ENCODE measurements at regions not wholly inside any gene's neighbourhood (a gene's known extent, or its start where the extent isn't known, plus 50 kb on each side); places are given as distances from the start of the nearest gene placed in this dataset.

DNA sequence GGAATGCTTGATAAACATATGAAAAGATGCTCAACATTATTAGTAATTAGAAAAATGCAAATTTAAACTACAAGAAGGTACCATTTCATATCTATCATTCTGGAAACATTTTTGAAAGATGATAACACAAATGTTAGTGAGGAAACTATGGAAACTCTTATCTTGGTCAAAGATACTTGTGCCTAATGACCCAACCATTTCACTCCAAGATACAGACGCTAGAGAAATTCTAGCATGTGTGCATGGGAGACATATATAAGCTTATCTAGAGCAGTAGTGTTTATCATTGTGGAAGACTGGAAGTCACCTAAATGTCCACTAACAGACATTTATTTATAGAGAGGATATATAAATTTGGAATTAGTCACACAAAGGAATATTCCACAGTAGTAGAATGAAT, 143.1 kb upstream of the HMGA2 start:
- DNase-seq = no peak
- Mint-ChIP-seq H3K9me3 (peaks cover 19% of the 10 kb centered on the region), H3K36me3 (ENCODE audit: low read depth) (peaks cover 12% of the 10 kb centered on the region), H3K4me3 (no peak overlapping the region), H3K27me3 (ENCODE audit: low read depth, poor library complexity) (no peaks in the 10 kb centered on the region), H3K27ac (no peak overlapping the region), H3K4me1 (peaks cover 12% of the 10 kb centered on the region)
- TF ChIP-seq, protein P1, sequence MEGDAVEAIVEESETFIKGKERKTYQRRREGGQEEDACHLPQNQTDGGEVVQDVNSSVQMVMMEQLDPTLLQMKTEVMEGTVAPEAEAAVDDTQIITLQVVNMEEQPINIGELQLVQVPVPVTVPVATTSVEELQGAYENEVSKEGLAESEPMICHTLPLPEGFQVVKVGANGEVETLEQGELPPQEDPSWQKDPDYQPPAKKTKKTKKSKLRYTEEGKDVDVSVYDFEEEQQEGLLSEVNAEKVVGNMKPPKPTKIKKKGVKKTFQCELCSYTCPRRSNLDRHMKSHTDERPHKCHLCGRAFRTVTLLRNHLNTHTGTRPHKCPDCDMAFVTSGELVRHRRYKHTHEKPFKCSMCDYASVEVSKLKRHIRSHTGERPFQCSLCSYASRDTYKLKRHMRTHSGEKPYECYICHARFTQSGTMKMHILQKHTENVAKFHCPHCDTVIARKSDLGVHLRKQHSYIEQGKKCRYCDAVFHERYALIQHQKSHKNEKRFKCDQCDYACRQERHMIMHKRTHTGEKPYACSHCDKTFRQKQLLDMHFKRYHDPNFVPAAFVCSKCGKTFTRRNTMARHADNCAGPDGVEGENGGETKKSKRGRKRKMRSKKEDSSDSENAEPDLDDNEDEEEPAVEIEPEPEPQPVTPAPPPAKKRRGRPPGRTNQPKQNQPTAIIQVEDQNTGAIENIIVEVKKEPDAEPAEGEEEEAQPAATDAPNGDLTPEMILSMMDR (IDR thresholded peaks at IDR 0.05) = no peak

GRCh38 chr12:65682112-65682511, 142.2 kb upstream of the HMGA2 start:
- no peaks in the 10 kb centered on the region for H3K27me3 Mint-ChIP-seq (ENCODE audit: low read depth, poor library complexity)
- TF ChIP-seq, protein P1 (IDR thresholded peaks at IDR 0.05) = no peak
- H3K9me3 Mint-ChIP-seq = peaks cover 26% of the 10 kb centered on the region
- peaks cover 12% of the 10 kb centered on the region for H3K4me1 Mint-ChIP-seq
- H3K27ac Mint-ChIP-seq = no peak overlapping the region
- no peak for DNase-seq
- peaks cover 12% of the 10 kb centered on the region for H3K36me3 Mint-ChIP-seq (ENCODE audit: low read depth)
- H3K4me3 Mint-ChIP-seq = no peak overlapping the region

DNA sequence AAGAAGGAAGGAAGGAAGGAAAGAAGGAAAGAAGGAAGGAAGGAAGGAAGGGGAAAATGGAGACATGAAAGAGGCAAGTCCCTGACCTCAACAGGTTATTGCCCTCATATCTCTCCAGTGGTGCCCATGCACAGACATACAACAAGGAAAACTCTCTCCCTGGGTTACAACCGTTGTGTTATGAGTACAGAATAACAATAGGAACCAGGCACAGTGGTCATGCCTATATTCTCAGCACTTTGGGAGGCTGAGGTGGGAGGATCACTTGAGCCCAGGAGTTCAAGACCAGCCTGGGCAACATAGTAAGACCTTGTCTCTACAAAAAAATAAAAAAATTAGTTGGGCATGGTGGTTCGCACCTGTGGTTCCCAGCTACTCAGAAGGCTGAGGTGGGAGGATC, 139.4 kb upstream of the HMGA2 start:
- peaks cover 5% of the 10 kb centered on the region for H3K36me3 Mint-ChIP-seq (ENCODE audit: low read depth)
- H3K9me3 Mint-ChIP-seq = peaks cover 19% of the 10 kb centered on the region
- H3K27ac Mint-ChIP-seq = no peak overlapping the region
- no peak overlapping the region for H3K4me3 Mint-ChIP-seq
- H3K4me1 Mint-ChIP-seq = peaks cover 12% of the 10 kb centered on the region
- no peaks in the 10 kb centered on the region for H3K27me3 Mint-ChIP-seq (ENCODE audit: low read depth, poor library complexity)
- no peak for DNase-seq
- TF ChIP-seq, protein P1 (IDR thresholded peaks at IDR 0.05) = no peak

- no peak overlapping the region for H3K4me3 Mint-ChIP-seq
- H3K36me3 Mint-ChIP-seq (ENCODE audit: low read depth) = peaks cover 5% of the 10 kb centered on the region
Measured at GRCh38 chr12:65685514-65685913, 138.8 kb upstream of the HMGA2 start.

DNA sequence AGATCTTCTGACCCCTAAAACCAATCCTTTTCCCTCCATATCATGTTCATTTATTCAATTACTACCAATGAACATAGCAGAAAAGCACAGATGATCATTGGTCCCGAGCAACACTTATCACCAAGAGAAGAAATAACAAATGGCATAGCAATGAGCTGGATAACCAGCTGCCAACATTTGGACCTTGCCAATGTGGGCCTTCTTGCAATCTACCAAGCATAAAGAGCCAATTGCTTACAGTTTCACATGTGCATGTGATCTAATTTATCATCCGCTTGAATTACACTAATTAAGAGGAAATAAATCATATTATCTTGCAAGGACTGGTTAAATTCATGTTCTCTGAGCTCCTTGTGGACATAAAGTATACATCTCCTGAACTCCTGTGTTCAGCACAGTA, 134.8 kb upstream of the HMGA2 start:
- H3K4me3 Mint-ChIP-seq = no peak overlapping the region
- peaks cover 9% of the 10 kb centered on the region for H3K36me3 Mint-ChIP-seq (ENCODE audit: low read depth)
- H3K27me3 Mint-ChIP-seq (ENCODE audit: low read depth, poor library complexity) = no peaks in the 10 kb centered on the region
- H3K9me3 Mint-ChIP-seq = peaks cover 19% of the 10 kb centered on the region
- DNase-seq = no peak
- H3K27ac Mint-ChIP-seq = no peak overlapping the region
- H3K4me1 Mint-ChIP-seq = peaks cover 4% of the 10 kb centered on the region
- TF ChIP-seq, protein P1 (IDR thresholded peaks at IDR 0.05) = no peak

More at GRCh38 chr12:65685514-65685913, 138.8 kb upstream of the HMGA2 start:
- no peaks in the 10 kb centered on the region for H3K27me3 Mint-ChIP-seq (ENCODE audit: low read depth, poor library complexity)
- TF ChIP-seq, protein P1 (IDR thresholded peaks at IDR 0.05) = peak; percentile 17
- no peak for DNase-seq
- peaks cover 19% of the 10 kb centered on the region for H3K9me3 Mint-ChIP-seq
- peaks cover 12% of the 10 kb centered on the region for H3K4me1 Mint-ChIP-seq
- no peak overlapping the region for H3K27ac Mint-ChIP-seq

- H3K36me3 Mint-ChIP-seq (ENCODE audit: low read depth) = peaks cover 6% of the 10 kb centered on the region
- TF ChIP-seq, protein P1 (IDR thresholded peaks at IDR 0.05) = no peak
- peak overlapping the region; percentile 40 for H3K27ac Mint-ChIP-seq
- no peaks in the 10 kb centered on the region for H3K27me3 Mint-ChIP-seq (ENCODE audit: low read depth, poor library complexity)
- H3K9me3 Mint-ChIP-seq = peaks cover 17% of the 10 kb centered on the region
- no peak for DNase-seq
- H3K4me3 Mint-ChIP-seq = no peak overlapping the region
- H3K4me1 Mint-ChIP-seq = peaks cover 13% of the 10 kb centered on the region
Measured at GRCh38 chr12:65690477-65690876, 133.8 kb upstream of the HMGA2 start.

Measured in nephron progenitor cell (in vitro differentiated cells).